ENCODE measurements at regions not wholly inside any gene's neighbourhood (a gene's known extent, or its start where the extent isn't known, plus 50 kb on each side); places are given as distances from the start of the nearest gene placed in this dataset.

DNA sequence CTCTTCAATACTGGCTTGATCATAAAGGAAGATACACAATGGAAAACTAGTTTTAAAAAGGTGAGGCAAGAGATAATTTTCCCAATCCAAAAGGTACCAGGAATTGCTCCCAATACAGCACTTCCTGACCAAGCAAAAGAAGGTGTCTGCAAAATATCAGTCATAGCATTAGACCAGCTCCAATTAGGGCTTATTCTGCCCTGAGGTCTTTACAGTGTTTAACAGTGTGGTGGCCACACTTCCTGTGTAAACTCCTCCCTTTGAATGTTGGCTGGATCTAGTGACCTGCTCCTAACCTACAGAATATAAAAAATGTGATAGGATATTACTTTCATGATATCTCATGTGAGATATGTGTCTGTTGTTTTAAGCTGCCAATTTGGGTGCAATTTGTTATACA lies 57.1 kb upstream of the BTN3A2 start:
- TF ChIP-seq, protein P1, sequence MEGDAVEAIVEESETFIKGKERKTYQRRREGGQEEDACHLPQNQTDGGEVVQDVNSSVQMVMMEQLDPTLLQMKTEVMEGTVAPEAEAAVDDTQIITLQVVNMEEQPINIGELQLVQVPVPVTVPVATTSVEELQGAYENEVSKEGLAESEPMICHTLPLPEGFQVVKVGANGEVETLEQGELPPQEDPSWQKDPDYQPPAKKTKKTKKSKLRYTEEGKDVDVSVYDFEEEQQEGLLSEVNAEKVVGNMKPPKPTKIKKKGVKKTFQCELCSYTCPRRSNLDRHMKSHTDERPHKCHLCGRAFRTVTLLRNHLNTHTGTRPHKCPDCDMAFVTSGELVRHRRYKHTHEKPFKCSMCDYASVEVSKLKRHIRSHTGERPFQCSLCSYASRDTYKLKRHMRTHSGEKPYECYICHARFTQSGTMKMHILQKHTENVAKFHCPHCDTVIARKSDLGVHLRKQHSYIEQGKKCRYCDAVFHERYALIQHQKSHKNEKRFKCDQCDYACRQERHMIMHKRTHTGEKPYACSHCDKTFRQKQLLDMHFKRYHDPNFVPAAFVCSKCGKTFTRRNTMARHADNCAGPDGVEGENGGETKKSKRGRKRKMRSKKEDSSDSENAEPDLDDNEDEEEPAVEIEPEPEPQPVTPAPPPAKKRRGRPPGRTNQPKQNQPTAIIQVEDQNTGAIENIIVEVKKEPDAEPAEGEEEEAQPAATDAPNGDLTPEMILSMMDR (IDR thresholded peaks at IDR 0.05): no peak
- TF ChIP-seq POLR2A (IDR thresholded peaks at IDR 0.05): no peak
- TF ChIP-seq EP300 (IDR thresholded peaks at IDR 0.05): no peak
